AG09319 (cell line): ENCODE measurements at regions not wholly inside any gene's neighbourhood (a gene's known extent, or its start where the extent isn't known, plus 50 kb on each side); places are given as distances from the start of the nearest gene placed in this dataset.
"Not testable (repeated sequence)": the region's sequence is repeated elsewhere in the genome, so short reads cannot be mapped to it uniquely, and the experiment has no call there.

Source experiments
- DNase-seq: peaks from one replicate; pipeline ENCODE4 v3.0.0-alpha.2; 2010; ENCODE audit warnings: low read depth; ENCODE audit errors: extremely low read depth
- TF ChIP-seq, protein P1 (sequence below): IDR thresholded peaks from 2 replicates; pipeline ENCODE4 v1.5.1; 2011; ENCODE audit warnings: low read depth, mild to moderate bottlenecking, inconsistent platforms, low read length, moderate library complexity

DNA sequence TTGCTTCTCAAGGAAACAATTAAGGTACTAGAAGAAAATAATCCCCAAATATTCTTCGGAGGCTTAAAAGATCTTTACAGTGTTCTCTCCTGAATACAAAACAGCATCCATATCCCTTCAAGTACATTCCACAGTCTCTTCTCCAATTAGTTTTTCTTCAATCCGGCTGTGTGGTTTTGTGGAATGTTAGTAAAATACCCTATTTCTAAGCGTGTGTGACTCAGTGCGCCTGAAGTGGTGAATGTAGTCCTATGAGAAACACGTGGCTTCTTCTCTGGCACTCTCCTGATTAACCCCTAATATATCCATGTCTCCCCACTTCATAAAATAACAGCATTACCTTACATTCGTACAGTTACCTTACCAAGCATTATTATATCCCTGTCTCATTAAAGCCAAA, 570.2 kb downstream of the ARL4A start:
- DNase-seq, result no peak
- TF ChIP-seq, protein P1, sequence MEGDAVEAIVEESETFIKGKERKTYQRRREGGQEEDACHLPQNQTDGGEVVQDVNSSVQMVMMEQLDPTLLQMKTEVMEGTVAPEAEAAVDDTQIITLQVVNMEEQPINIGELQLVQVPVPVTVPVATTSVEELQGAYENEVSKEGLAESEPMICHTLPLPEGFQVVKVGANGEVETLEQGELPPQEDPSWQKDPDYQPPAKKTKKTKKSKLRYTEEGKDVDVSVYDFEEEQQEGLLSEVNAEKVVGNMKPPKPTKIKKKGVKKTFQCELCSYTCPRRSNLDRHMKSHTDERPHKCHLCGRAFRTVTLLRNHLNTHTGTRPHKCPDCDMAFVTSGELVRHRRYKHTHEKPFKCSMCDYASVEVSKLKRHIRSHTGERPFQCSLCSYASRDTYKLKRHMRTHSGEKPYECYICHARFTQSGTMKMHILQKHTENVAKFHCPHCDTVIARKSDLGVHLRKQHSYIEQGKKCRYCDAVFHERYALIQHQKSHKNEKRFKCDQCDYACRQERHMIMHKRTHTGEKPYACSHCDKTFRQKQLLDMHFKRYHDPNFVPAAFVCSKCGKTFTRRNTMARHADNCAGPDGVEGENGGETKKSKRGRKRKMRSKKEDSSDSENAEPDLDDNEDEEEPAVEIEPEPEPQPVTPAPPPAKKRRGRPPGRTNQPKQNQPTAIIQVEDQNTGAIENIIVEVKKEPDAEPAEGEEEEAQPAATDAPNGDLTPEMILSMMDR, result no peak

DNA sequence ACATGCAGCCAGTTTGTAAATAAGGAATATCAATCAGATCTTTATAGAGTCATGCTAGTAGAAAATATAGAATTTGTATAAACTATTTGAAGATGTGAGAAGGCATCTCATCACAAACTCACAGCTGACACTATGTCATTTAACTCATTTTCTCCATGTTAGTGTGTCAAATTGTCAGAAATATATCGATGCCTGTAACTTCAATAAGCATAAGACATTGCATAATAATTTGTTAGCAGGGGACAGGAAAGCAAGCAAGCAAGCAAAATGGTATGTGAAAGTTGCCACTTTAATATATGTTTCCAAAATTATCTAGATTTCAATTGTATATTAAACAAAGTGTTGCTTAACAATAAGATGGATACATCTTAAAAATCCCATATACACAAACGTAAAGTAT, 571.0 kb downstream of the ARL4A start:
- DNase-seq, result no peak
- TF ChIP-seq, protein P1, result no peak

GRCh38 chr7:13259930-13260329, 572.5 kb downstream of the ARL4A start:
- TF ChIP-seq, protein P1, result no peak
- DNase-seq, result no peak

- peak; percentile 18 for DNase-seq
- TF ChIP-seq, protein P1, result peak; percentile 48
Observed at GRCh38 chr7:13262929-13263530, 575.6 kb downstream of the ARL4A start.

DNA sequence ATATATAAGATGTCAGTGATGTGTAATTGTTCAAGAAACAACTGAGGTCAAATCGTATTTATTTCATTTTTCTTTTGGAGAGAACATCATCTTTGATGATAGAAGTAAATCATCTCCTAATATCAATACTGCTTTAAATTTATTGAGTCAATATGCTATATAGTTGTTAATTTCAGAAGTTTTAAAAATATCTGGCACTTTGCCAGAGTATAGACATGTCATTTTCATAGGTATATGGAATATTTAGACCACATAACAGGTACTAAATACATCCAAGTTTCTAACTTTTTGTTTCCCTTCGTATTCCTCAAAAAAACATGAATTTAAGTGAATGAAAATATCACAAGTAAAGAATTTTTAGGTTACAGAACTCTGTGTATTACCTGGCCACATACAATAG, 577.8 kb downstream of the ARL4A start:
- DNase-seq, result no peak
- TF ChIP-seq, protein P1, result no peak

DNA sequence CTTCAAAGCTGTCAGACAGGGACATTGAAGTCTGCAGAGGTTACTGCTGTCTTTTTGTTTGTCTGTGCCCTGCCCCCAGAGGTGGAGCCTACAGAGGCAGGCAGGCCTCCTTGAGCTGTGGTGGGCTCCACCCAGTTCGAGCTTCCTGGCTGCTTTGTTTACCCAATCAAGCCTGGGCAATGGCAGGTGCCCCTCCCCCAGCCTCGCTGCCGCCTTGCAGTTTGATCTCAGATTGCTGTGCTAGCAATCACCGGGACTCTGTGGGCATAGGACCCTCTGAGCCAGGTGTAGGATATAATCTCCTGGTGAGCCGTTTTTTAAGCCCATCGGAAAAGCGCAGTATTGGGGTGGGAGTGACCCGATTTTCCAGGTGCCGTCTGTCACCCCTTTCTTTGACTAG, 586.8 kb downstream of the ARL4A start:
- DNase-seq, result not testable (repeated sequence)

DNA sequence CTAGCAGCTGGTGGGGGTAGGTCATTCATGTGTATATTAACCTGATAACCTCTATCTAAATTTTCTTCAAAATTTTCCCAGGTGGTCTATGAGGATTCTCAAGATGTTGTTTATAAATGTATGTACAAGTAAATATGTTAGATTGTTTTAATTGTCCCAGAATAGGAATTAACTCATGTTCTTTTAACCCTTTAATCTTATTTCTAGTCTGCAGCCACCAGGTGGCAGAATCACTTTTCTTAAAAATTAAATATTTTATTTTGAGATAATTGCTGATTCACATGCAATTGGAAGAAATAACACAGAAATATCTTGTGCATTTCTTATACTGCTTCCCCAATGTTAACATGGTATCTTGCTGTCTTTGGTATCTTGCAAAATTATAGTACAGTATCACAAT, 589.5 kb downstream of the ARL4A start:
- DNase-seq, result no peak
- TF ChIP-seq, protein P1, result peak; percentile 28

DNA sequence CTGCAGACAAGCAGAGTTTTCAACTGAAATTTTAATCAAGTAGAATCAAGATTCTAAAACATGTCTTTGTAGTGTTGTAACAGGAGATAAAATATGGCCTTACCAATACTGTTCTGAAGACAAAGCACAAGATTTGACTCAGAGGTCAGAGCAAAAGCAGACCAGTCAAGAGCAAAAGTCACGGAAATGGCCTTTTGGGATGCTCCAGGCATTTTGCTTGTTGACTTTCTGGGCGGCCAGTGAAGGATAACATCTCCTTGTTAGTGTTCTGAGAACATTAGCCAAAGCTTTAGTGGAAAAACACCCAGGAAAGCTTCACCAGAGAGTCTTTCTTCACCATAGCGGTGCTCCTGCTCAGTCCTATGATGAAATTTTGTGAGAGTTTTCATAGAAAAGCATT, 590.6 kb downstream of the ARL4A start:
- DNase-seq, result no peak
- TF ChIP-seq, protein P1, result no peak
